DMS153 treated with DMSO at 0.1 percent for 48 hours (cell line): ENCODE measurements at regions not wholly inside any gene's neighbourhood (a gene's known extent, or its start where the extent isn't known, plus 50 kb on each side); places are given as distances from the start of the nearest gene placed in this dataset.

Experiments
- DNase-seq: peaks from one replicate; lab custom pipeline; 2025; ENCODE audit not compliant: unreplicated experiment; lab: John Stamatoyannopoulos, UW

DNA sequence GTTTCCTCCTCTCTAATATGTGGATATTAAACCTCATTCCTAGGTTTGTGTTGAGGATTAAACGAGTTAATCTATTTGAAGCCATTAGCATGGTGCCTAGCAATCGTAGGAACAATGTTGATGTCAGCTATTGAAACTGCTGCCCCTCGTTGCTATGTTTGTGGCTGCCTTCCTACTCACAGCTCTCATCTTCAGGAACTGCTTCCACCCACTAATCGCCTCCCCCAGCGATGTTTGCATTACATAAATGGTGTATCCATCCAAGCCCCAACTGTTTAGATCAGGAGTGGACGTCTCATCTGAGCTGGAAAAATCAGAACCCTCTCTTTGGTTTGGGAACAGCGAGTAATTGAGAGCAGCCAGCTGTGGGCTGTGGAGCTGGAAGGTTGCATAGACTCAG lies 416.6 kb downstream of the ARHGEF28 start:
- DNase-seq: no peak

GRCh38 chr5:74041913-74042312 lies 415.9 kb downstream of the ARHGEF28 start:
- DNase-seq: no peak

DNA sequence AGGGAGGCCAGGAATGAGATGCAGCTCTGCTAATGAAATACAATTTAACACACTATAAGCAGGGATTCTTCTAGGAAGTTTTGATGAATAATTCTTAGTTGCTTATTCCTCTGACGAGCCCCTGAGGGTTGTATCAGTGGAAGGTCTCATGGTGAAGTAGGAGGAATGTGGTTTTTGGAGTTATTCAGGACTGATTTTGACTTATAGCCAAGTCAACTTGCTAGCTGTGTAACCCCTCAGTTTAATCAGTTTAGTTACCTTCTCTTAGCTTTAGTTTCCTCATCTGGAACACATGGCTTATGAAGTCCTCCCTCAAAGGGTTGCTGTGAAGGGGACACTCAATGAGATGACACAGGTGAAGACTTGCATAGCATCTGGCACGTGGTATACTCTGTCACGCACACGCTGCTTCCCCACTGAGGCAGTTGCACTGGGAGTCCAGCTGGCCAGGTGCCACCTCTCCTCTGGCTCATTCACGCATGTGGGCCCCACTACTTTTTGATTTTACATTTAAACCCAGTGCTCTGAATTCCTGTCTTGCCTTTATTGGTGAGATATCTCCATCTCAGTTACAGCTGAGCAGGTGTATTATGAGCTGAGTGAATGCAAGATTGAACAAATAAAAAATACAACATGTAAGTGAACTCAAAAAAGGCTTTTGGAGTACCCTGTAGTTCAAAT lies 415.0 kb downstream of the ARHGEF28 start:
- DNase-seq: no peak

DNA sequence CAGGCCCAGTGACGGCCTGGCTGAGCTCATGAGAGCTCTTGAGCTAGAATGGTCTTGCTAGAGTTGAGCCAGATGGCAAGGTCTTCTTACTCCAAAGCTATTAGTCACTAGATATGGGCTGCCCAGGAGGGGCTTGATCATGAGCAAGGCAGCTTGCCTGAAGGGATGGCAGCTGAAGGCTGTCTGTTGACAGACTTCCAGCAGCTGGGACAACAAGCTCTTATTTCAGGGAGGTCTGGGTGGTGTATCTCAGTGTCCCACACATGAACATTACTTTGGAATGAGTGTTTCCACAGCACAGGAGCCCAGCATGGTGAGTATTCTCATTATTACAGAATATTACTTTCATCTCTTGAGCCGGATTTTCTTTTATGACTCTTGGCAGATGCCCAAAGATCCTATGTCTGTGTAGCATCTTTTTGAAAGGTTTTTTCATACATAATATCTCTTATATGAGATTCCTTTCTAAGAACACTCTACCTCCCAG lies 414.1 kb downstream of the ARHGEF28 start:
- no peak for DNase-seq

GRCh38 chr5:74037321-74037720 lies 411.3 kb downstream of the ARHGEF28 start:
- no peak for DNase-seq

DNA sequence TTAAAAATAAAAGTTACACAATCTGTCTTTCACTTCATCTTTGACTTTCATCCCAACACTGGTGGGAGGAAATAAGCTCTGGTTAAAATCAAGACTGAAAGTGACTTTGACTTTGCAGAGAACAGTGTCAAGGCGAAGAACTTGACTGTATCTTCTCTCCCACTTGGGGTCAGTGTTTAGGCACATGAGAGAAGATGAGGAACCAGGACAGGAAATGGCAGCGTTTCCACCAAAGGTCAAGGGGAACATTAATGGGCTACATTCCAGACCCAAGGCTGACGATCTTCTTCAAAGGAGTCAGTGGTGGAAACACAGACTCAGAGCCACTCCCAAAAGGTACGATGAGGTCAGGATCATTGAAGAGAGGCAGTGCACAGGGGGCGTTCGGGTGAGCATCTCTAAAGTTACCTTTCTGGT lies 409.5 kb downstream of the ARHGEF28 start:
- no peak for DNase-seq

DNA sequence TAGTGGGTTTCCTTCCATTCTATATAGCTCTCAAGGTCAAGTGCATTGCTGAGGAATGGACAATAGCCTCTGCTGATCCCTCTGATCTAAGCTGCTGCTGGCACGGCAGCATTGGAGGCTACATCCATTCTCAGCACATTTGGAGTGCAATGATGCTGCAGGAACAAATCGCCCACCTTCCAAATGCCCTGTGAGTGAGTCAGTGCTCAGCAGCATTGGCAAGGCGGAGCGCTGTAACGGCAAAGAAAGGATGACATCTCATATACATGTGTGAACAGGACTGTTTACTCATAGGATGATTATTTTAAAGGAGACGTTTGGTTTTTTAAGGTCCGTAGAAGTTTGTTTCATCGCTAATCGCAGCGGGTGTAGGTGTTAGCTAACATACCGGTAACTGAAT lies 408.7 kb downstream of the ARHGEF28 start:
- no peak for DNase-seq

GRCh38 chr5:74032617-74033016 lies 406.6 kb downstream of the ARHGEF28 start:
- DNase-seq: no peak

DNA sequence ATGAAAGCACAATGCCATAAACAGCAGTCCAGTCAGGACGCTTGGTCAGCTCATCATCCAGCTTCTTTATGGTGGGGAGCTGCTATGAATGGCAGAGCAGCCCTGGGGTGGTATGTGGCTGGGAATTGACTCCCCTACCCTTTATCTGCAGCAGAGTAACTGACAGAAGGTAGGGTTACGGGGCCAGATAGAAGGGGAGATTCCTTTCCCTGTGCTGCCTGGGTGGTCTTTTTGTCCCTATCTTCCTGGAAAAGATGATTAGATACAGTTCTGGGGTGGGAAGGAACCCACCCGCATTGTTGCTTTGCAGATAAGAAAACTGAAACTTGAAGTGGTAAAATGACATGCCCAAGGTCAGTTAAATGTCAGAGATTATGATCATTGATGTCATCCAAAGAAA lies 405.5 kb downstream of the ARHGEF28 start:
- DNase-seq: no peak

DNA sequence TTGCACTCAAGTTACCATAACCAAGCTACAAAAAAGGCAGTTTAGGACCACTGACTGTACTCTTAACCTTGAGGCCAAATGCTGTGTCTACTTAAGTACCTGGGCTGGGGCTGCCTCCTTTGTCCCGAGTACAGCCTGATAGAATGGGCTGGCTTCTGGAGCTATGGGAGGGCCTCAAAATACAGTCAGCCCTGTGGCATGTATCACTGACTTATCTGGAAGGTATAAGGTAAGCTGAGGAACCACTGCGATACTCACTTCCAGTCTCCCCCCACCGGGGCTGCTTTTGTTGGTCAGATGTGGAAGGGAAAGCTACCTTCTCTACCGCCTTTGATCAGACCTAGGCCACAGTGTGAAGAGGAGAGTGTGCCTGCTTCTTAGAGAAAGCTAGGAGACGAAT lies 404.8 kb downstream of the ARHGEF28 start:
- no peak for DNase-seq

DNA sequence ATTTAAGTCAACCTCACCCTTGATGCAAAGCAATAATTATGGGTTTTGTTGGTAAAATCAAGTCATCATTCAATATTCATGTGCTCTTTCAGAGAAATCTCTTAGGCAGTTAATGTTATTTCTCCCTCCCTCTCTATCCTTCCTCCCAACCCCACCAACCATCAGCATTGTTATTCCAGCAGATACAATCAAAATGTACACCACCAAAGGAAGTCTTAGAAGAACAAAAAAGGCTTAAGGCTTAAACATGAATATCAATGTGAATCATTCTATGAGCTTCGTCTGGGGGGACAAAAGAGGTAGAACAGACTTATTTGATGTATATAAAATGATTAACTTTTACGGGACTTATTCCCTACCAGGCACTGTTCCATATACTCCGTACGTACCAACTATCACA lies 404.4 kb downstream of the ARHGEF28 start:
- DNase-seq: no peak

DNA sequence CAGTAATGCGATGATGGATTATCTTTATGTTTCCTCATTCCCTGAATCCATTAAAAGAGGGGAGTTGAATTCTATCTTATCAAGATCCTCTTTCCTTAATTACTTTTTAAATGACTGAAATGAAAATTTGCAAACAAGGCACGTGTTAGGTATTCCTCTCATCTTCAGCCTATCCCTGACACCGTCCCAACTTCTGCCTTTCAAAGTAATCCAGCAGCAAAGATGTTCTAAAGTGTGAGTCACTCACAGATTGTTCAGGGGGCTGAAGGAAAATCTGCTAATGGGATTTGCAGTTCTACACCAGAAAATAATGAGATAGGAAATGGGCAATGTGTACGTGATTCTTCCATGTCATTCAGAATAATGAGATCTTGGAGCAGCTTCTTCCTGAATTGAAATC lies 403.0 kb downstream of the ARHGEF28 start:
- DNase-seq: no peak

GRCh38 chr5:74028406-74028805 lies 402.4 kb downstream of the ARHGEF28 start:
- no peak for DNase-seq

DNA sequence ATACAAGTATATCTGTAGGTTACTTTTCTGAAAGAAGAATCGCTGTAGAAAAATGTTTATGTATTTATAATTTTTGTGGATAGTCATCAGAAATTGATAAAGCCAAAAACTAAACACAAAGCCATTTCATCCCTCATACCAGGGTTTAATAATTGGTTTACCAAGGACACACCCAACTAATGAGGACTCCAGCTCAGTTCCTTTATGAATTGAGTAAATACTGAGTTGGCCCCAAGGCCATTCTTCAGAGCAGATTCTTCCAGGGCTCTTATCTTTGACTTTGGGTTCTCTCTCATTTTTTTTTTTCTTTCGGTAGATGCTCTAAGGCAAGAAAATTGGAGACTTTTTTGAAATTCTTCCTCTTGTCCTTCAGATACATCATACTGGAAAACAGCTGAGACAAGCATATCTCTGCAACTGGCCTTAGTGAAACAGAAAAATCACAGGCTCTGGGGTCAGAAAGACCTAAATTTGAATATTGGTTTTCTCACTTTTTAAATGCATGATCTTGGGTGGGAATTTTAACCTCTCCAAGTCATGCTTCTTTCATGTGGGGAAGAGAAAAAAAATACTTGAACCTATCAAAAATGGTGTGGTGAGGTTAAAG lies 401.8 kb downstream of the ARHGEF28 start:
- no peak for DNase-seq

DNA sequence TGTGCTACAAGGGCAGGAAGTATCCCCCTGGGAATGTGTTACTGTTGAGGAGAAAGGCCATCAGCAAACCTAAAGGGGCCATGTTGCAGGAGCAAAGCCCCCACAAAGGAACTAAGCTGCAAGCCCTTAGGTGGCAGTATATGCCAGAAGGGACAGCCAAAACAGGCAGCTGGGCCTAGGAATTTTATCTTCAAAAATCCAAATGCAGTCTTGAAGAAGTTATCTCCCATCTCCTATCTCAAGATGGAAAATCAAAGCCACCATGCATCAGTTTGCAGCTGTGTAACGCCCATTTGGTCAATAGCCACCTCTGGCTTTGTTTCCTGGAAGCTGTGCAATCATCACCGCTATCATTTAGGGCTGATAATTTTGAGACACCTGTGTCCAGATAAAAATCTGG lies 400.3 kb downstream of the ARHGEF28 start:
- no peak for DNase-seq

GRCh38 chr5:74021126-74021525 lies 395.1 kb downstream of the ARHGEF28 start:
- DNase-seq: no peak

DNA sequence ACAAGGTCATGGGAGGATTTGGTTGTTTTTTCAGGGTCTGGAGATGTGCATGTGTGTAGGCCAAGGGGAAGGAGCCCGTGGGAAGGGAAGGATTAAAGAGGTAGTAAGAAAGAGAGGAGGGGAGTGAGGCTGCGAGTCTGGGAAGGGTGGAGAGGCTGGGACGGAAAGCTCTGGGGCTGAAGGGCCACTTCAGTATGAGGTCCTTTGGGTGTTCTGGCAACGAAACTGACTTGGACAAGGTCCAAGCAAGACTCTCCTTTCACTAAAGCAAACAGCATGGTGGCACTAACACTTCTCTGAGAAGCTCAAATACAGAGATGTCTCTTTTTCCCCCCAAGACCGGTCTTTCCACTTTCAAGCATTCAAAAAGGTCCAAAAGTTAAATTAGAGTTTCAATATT lies 394.5 kb downstream of the ARHGEF28 start:
- peak; percentile 37 for DNase-seq

GRCh38 chr5:74019923-74020322 lies 393.9 kb downstream of the ARHGEF28 start:
- DNase-seq: no peak

- DNase-seq: peak; percentile 49
Observed at GRCh38 chr5:74017786-74018211, 391.8 kb downstream of the ARHGEF28 start.

DNA sequence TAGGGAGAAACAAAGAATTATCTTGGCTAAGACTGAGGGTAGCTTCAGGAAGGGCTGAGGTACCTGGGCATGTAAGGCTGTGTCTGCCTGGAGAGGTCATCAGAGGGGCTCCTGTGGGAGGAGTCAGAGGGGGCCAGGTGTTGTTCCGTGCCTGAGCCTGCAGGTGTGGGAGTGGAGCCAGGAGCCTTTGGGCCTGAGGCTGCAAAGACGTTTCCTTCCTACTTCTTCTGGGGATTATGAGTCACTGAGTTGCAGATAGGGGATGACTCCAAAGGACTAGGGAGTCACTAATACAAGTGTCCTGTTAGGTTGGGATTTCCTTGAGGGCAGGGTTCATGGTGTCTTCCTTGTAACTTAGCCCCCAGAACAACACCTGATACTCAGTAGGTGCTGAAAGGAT lies 391.1 kb downstream of the ARHGEF28 start:
- DNase-seq: no peak

DNA sequence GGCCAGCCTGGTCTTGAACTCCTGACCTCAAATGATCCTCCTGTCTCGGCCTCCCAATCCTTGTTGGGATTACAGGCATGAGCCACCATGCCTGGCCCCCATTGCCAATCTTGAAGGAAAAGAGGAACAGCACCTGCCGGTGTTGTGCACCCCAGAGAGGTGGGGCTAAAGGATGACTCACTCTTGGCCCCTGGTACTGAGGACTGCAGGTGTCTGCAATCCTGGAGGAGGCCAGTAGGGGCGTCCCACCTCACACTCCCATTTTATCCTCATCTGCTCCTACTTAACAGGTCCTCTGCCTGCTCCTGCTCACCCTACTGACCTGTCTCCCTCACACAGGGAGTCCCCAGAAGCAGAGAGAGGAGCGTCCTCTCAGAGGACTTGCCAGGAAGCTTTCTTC lies 390.4 kb downstream of the ARHGEF28 start:
- no peak for DNase-seq

- no peak for DNase-seq
Observed at GRCh38 chr5:74015716-74016115, 389.7 kb downstream of the ARHGEF28 start.

GRCh38 chr5:74013222-74013621 lies 387.2 kb downstream of the ARHGEF28 start:
- no peak for DNase-seq
